Chondrocyte (in vitro differentiated cells): ENCODE measurements at regions not wholly inside any gene's neighbourhood (a gene's known extent, or its start where the extent isn't known, plus 50 kb on each side); places are given as distances from the start of the nearest gene placed in this dataset.

Experiments
- DNase-seq: peaks from one replicate; pipeline ENCODE4 v3.0.0; 2021; ENCODE audit warnings: mixed read lengths, low spot score
- H3K27ac Mint-ChIP-seq: one replicate; pipeline ENCODE4 v1.8.0; 2021; ENCODE audit warnings: mild to moderate bottlenecking, moderate library complexity, mixed read lengths; ENCODE audit not compliant: unreplicated experiment
- H3K27me3 Mint-ChIP-seq: 2 replicates; pipeline ENCODE4 v1.8.0; 2021; ENCODE audit warnings: low read depth, mixed read lengths
- H3K36me3 Mint-ChIP-seq: 2 replicates; pipeline ENCODE4 v1.8.0; 2021; ENCODE audit warnings: low read depth, mixed read lengths
- H3K4me1 Mint-ChIP-seq: 2 replicates; pipeline ENCODE4 v1.8.0; 2021; ENCODE audit warnings: low read depth, mild to moderate bottlenecking, mixed read lengths
- H3K4me3 Mint-ChIP-seq: one replicate; pipeline ENCODE4 v1.8.0; 2021; ENCODE audit warnings: mild to moderate bottlenecking, moderate library complexity, mixed read lengths; ENCODE audit not compliant: unreplicated experiment
- H3K9me3 Mint-ChIP-seq: 2 replicates; pipeline ENCODE4 v1.8.0; 2021; ENCODE audit warnings: low read depth, mixed read lengths
- CTCF ChIP-seq: fragments of 200-600 bp; sonication (generic); IDR thresholded peaks from 2 replicates; pipeline ENCODE4 v1.5.0; 2021; ENCODE audit warnings: antibody characterized with exemption, mild to moderate bottlenecking, moderate library complexity

- peaks cover 9% of the 10 kb centered on the region for H3K9me3 Mint-ChIP-seq
- no peak for DNase-seq
- H3K4me3 Mint-ChIP-seq: no peak overlapping the region
- no peaks in the 10 kb centered on the region for H3K36me3 Mint-ChIP-seq
- H3K27ac Mint-ChIP-seq: no peak overlapping the region
- H3K27me3 Mint-ChIP-seq: peaks cover 3% of the 10 kb centered on the region
- no peak for TF ChIP-seq CTCF
- H3K4me1 Mint-ChIP-seq: peaks cover 3% of the 10 kb centered on the region
Observed at GRCh38 chr6:14610141-14610540, 492.6 kb downstream of the CD83 start.

DNA sequence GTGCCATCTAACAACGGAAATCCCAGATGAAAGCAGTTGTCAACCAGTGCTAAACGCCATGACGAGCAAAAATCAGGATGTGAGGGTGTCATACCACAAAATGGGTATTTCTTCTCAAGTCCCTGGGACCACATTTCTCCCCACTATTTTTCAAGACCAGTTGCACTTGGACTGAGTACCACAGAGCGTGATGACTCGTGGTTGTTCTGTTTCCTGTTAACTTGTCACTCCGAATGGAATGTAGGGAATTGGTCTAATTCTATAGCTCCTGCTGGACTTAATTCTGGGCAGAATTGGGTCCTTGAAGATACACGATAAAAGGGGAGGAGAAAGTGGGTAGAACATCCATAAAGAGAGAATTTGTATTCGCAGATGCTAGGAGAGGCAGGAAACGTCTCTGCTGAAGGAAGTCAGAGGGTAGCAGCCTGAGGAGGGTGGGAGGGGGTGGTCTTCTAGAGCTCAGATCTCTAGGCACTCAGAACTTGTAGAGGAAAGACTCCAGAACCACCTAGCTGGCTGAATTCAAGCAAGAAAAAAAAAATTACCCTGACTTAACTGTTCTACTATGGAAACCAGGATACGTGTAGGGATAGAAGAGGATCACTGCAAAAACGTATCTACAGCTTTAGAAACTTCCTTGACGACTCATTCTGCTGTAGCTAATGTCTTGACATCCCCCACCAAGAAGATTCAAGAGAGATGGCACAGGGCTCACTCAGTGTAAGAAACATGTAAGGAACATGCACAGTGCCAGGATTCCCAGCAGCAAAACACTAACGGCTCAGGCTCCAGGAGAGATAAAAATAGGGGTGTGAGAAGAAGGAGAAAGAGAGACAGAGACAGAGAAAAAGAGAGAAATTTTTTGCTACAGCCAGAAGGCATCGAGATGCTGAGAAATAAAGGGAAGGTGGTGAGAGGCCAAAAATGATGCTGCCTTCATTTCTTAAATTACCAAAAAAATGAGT is 494.7 kb downstream of the CD83 start:
- no peak for TF ChIP-seq CTCF
- no peak for DNase-seq
- H3K4me1 Mint-ChIP-seq: peaks cover 3% of the 10 kb centered on the region
- peaks cover 3% of the 10 kb centered on the region for H3K27me3 Mint-ChIP-seq
- H3K36me3 Mint-ChIP-seq: no peaks in the 10 kb centered on the region
- no peak overlapping the region for H3K4me3 Mint-ChIP-seq
- peaks cover 13% of the 10 kb centered on the region for H3K9me3 Mint-ChIP-seq
- no peak overlapping the region for H3K27ac Mint-ChIP-seq

DNA sequence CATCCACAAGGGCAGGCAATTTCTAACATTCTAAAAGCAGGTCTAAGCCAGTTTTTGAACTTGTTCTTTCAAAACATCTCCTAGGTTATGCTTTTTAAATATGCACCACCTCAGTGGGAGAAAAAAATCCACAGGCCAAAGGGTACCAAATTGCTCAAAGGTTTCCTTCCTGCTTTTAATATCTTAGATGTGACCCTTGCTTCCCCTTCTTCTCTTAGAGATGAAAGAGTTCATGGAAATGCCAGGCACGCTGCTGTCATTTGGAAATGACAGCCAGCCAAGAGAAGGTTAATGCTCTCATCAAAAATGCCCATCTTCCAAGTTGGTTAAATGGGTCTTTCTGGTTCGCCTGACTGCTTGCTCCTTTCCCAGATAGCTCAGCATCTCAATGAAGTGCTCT is 497.1 kb downstream of the CD83 start:
- no peak for DNase-seq
- peaks cover 3% of the 10 kb centered on the region for H3K4me1 Mint-ChIP-seq
- no peaks in the 10 kb centered on the region for H3K36me3 Mint-ChIP-seq
- no peak overlapping the region for H3K27ac Mint-ChIP-seq
- H3K27me3 Mint-ChIP-seq: peaks cover 3% of the 10 kb centered on the region
- H3K9me3 Mint-ChIP-seq: peaks cover 10% of the 10 kb centered on the region
- no peak for TF ChIP-seq CTCF
- H3K4me3 Mint-ChIP-seq: no peak overlapping the region

GRCh38 chr6:14616656-14617055 is 499.1 kb downstream of the CD83 start:
- Mint-ChIP-seq H3K4me3 (no peak overlapping the region), H3K4me1 (peaks cover 6% of the 10 kb centered on the region), H3K36me3 (no peaks in the 10 kb centered on the region), H3K27me3 (peaks cover 8% of the 10 kb centered on the region), H3K27ac (no peak overlapping the region), H3K9me3 (peaks cover 4% of the 10 kb centered on the region)
- no peak for TF ChIP-seq CTCF
- no peak for DNase-seq

DNA sequence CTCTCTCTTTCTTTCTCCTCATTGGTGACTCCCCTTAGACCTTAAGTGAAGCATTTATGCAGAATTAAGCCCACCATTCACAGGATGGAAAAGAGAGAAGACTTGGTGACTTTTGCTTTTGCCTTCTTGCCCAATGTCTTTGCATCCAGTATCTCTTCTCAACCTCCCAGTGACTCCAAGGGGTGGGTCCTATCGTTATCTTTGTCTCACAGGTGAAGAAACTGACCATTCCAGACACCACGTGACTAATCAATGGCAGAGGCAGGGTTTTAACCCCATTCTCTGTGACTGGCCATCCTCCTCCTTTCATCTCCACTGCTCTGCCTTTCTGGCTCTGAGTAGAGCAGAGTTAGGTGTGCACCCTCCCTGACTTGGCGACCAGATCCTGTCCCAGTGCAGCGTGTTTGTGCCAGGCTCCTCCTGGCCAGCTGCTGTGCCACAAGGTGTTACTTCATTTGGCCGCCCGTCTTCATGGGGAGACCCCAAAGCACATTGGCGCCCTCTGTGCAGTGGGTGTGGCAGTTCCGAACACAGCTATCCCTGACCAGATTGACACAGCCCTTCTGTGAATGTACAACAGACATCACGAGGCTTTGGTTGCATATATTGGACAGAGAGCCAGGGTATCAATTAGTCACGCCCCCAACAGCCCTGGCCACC is 501.3 kb downstream of the CD83 start:
- no peak overlapping the region for H3K4me3 Mint-ChIP-seq
- peaks cover 6% of the 10 kb centered on the region for H3K27me3 Mint-ChIP-seq
- peaks cover 4% of the 10 kb centered on the region for H3K9me3 Mint-ChIP-seq
- H3K27ac Mint-ChIP-seq: no peak overlapping the region
- no peaks in the 10 kb centered on the region for H3K36me3 Mint-ChIP-seq
- TF ChIP-seq CTCF: no peak
- DNase-seq: no peak
- H3K4me1 Mint-ChIP-seq: peaks cover 14% of the 10 kb centered on the region
